HUES64 (cell line): ENCODE measurements at regions not wholly inside any gene's neighbourhood (a gene's known extent, or its start where the extent isn't known, plus 50 kb on each side); places are given as distances from the start of the nearest gene placed in this dataset.

Experiments used
- H3K27ac ChIP-seq: 2 replicates; pipeline ENCODE4 v1.7.0; 2013; ENCODE audit warnings: low read depth, low read length, inconsistent platforms
- H3K27me3 ChIP-seq: 2 replicates; pipeline ENCODE4 v1.6.1; 2013; ENCODE audit warnings: mild to moderate bottlenecking, low read length; ENCODE audit not compliant: insufficient read depth
- H3K36me3 ChIP-seq: 2 replicates; pipeline ENCODE4 v1.6.1; 2013; ENCODE audit warnings: mild to moderate bottlenecking, low read length; ENCODE audit not compliant: insufficient read depth
- H3K4me1 ChIP-seq: 2 replicates; pipeline ENCODE4 v1.6.1; 2013; ENCODE audit warnings: mild to moderate bottlenecking, low read length, moderate library complexity; ENCODE audit not compliant: insufficient read depth
- H3K4me3 ChIP-seq: 2 replicates; pipeline ENCODE4 v1.5.1; 2013; ENCODE audit warnings: mild to moderate bottlenecking, low read length, moderate library complexity
- H3K9ac ChIP-seq: 2 replicates; pipeline ENCODE4 v1.6.1; 2013; ENCODE audit warnings: mild to moderate bottlenecking, low read depth, low read length
- H3K9me3 ChIP-seq: 2 replicates; pipeline ENCODE4 v1.6.1; 2013; ENCODE audit warnings: low read depth, low read length; ENCODE audit not compliant: insufficient read depth
- WGBS: fragments of 150-250, 120-280 bp; methylation state at CpG from one replicate; pipeline ENCODE4 v1.1.7; 2013; ENCODE audit warnings: missing lambda C conversion rate; 5-methylcytosine and 5-hydroxymethylcytosine counted together

DNA sequence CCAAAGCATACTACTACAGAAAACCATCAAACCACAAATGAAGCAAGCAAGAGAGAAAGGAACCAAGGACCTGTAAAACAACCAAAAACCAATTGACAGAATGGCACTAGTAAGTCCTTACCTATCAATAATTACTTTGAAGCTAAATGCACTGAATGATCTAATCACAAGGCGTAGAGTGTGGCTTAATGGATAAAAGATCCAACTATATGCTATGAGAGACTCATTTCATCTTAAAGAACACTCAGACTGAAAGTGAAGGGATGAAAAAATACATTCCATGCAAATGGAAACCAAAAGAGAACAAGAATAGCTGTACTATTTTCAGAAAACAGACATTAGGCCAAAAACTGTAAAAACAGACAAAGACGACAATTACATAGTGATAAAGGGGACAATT lies 70.7 kb downstream of the CRPPA start:
- Histone ChIP-seq H3K36me3 (no peaks in the 10 kb centered on the region), H3K27ac (no peak overlapping the region), H3K4me1 (no peaks in the 10 kb centered on the region), H3K9me3 (no peaks in the 10 kb centered on the region), H3K9ac (no peak overlapping the region), H3K27me3 (no peaks in the 10 kb centered on the region), H3K4me3 (no peak overlapping the region)
- no CpG with 5 or more reads among the region's 2 CpGs for WGBS

DNA sequence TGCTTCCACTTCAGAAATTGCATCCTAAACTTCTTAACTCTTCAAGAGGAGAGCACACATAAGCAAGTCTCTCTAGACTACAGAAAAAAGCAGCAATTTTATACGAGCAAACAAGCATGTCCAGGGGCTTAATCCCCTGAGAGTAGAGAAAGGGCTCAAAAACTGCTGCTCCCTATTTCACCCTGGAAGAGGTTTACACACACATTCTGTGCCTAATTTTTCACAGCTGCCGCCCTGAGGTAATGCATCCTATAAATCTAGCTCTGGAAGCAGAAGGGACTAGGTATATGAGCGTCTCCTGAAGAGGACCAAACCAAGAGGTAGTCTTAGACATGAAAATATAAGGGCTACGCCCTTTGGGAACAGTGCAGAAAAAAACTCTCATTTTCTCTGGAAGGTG lies 73.1 kb downstream of the CRPPA start:
- Histone ChIP-seq H3K36me3 (no peaks in the 10 kb centered on the region), H3K4me1 (no peaks in the 10 kb centered on the region)
- 92% methylated on average over 4 of the region's 4 CpGs for WGBS

DNA sequence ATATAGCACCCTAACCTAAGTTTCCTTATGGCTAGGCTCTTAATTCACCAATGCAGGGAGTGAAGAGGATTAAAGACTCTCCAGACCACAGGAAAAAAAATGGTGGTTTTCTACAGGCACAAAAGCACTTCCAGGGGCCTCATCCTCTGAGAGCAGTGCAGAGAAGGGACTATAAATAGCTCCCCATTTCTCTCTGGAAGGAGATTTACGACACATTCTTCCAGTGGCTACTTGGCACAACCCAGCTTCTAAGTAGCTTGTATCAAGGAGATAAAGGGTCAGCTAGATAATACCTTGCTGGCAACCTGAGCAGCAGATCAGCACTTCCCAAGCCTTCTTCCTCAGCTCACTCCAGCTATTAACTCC lies 73.5 kb downstream of the CRPPA start:
- H3K9me3 ChIP-seq, result peaks cover 10% of the 10 kb centered on the region
- H3K27me3 ChIP-seq, result no peaks in the 10 kb centered on the region
- no peak overlapping the region for H3K9ac ChIP-seq
- WGBS, result 82% methylated on average over 1 of the region's 1 CpG
- no peaks in the 10 kb centered on the region for H3K36me3 ChIP-seq
- no peaks in the 10 kb centered on the region for H3K4me1 ChIP-seq
- no peak overlapping the region for H3K4me3 ChIP-seq
- H3K27ac ChIP-seq, result no peak overlapping the region

More for the DNA sequence above, 73.1 kb downstream of the CRPPA start:
- Histone ChIP-seq H3K4me3 (no peak overlapping the region), H3K9ac (no peak overlapping the region), H3K27me3 (no peaks in the 10 kb centered on the region), H3K9me3 (peaks cover 10% of the 10 kb centered on the region), H3K27ac (no peak overlapping the region)

DNA sequence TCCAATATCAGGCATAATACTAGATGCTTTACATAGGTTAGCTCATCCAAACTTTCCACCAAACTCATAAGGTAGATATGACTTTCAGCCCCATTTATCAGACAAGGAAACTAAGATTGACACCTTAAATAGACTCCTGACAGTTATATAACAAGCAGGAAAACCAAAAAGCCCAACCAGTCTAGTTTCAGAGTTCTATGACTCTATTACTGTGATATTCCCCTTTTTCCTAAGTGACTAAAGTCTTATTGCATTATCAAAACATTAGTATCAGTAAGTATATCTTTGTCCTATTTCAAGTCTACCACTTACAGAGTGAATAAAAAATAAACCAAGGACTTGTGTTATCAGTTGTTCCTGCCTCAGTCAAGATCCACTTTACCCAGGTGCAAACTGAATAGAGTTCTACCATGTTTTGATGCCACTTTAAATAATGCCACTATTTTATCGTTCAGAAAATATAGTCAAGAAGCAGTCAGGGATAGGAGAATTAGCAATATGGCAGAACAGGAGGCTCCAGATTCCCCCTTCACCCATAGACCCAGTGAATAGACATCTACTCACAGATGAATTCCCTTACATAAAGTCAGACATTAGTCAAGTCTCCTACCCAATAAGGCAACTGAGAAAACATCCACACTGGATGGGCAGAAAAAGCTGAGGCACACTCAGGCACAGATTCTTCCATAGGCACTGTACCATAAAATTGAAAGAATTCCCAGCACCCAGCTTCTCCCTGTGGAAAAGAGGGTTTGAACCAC lies 74.1 kb downstream of the CRPPA start:
- H3K36me3 ChIP-seq, result no peaks in the 10 kb centered on the region
- no peaks in the 10 kb centered on the region for H3K27me3 ChIP-seq
- no peaks in the 10 kb centered on the region for H3K4me1 ChIP-seq
- no peak overlapping the region for H3K9ac ChIP-seq
- H3K4me3 ChIP-seq, result no peak overlapping the region
- H3K9me3 ChIP-seq, result peaks cover 10% of the 10 kb centered on the region
- H3K27ac ChIP-seq, result no peak overlapping the region
- 100% methylated on average over 1 of the region's 1 CpG for WGBS

DNA sequence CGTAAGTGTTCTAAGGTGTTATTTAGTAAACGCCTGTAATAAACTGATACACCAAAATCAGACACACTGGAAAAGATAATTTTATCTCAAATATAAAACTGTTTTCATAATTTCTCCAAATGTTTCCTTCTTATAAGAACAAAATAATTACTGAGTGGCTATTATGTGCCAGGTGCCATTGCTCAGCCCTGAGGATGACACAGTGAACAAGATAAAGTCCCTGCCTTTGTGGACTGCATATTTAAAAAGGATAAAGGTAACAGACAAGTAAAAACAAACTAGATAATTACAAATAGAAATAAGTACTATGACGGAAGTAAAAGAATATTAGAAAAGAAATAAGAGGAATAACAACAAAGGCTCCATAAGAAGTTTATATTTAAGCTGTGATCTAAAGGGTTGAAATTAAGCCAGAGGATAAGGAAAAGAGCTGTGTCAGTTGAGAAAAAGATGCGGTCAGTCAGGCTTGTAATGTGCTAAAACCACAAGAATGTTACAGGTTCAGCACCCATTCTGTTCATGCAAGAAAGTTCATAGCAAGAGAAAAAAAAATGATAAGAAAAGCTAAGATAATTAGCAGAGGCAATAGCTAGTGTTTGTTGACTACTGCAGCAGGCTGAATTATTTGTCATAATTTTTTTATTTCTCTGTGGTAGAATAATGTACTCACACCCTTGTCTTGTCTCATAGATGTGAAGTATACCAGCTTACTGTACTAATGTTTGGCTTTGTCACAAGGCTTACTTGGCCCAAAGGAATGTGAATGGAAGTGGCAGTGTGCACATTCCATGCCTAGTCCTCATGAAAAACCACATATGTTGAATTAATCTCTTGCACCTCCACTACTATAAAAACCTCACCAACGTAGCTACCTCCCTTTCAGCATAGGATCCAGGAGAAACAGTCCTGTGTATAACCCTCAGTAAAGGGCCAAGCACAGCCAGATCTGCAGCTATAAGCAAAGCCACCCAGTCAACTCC lies 75.1 kb downstream of the CRPPA start:
- no peaks in the 10 kb centered on the region for H3K4me1 ChIP-seq
- no peak overlapping the region for H3K27ac ChIP-seq
- H3K27me3 ChIP-seq, result no peaks in the 10 kb centered on the region
- H3K36me3 ChIP-seq, result no peaks in the 10 kb centered on the region
- H3K9me3 ChIP-seq, result peaks cover 10% of the 10 kb centered on the region
- no peak overlapping the region for H3K4me3 ChIP-seq
- H3K9ac ChIP-seq, result no peak overlapping the region
- WGBS, result 90% methylated on average over 4 of the region's 5 CpGs

DNA sequence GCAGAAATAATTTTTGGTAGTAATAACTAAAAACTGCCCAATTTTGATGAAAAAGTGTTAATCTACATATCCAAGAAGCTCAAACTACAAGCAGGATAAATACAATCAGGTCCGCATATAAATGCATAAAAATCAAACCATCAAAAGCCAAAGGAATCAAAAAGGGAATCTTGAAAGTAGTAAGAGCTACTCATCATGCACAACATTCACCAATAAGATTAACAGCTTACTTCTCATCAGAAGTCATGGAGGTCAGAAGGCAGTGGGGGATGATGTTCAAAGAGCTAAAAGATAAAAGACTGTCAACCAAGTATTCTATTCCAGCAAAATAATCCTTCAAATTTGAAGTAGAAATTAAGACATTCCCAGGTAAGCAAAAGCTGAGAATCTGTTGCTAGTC lies 76.4 kb downstream of the CRPPA start:
- H3K27me3 ChIP-seq, result no peaks in the 10 kb centered on the region
- H3K4me1 ChIP-seq, result no peaks in the 10 kb centered on the region
- H3K9me3 ChIP-seq, result peaks cover 10% of the 10 kb centered on the region
- H3K27ac ChIP-seq, result no peak overlapping the region
- no peaks in the 10 kb centered on the region for H3K36me3 ChIP-seq
- no peak overlapping the region for H3K4me3 ChIP-seq
- H3K9ac ChIP-seq, result no peak overlapping the region
- 67% methylated on average over 1 of the region's 1 CpG for WGBS

DNA sequence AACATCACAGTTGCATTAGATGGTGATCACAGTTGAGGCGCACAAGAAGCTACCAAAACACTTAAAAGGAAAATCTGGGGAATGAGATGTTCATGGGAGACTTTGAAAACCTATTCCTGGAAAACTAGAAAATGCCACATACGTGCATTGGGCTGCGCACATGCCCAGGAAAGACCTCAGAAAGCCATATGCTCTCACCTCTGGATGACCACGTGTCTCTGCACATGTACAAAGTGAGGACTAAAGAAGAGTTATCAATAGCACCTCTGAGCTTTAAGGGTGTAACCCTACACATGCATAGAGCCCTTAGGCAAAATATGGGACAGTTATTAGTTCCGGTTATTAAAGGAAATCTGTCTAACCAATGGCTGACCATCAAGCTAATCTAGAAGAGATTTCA lies 77.7 kb downstream of the CRPPA start:
- H3K27ac ChIP-seq, result no peak overlapping the region
- H3K4me3 ChIP-seq, result no peak overlapping the region
- H3K9ac ChIP-seq, result no peak overlapping the region
- no peaks in the 10 kb centered on the region for H3K36me3 ChIP-seq
- no peaks in the 10 kb centered on the region for H3K27me3 ChIP-seq
- peaks cover 10% of the 10 kb centered on the region for H3K9me3 ChIP-seq
- WGBS, result 87% methylated on average over 4 of the region's 5 CpGs
- H3K4me1 ChIP-seq, result no peaks in the 10 kb centered on the region

DNA sequence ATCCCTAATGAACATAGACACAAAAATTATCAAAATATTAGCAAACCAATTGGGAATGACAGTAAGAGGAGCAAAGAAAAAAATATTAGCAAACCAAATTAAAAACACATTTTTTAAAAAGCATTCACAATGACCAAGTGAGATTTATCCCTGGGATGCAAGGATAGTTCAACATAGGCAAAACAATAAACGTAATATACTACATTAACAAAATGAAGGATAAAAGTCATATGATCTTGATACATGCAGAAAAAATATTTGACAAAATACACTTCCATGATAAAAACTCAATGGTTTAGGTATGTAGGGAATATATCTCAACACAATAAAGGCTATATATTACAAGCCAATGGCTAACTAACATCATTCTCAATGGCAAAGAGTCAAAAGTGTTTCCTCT lies 83.3 kb downstream of the CRPPA start:
- no peak overlapping the region for H3K4me3 ChIP-seq
- H3K4me1 ChIP-seq, result no peaks in the 10 kb centered on the region
- no peak overlapping the region for H3K27ac ChIP-seq
- no peaks in the 10 kb centered on the region for H3K9me3 ChIP-seq
- WGBS, result no CpG with 5 or more reads among the region's 1 CpG
- H3K27me3 ChIP-seq, result no peaks in the 10 kb centered on the region
- H3K36me3 ChIP-seq, result no peaks in the 10 kb centered on the region
- H3K9ac ChIP-seq, result no peak overlapping the region

DNA sequence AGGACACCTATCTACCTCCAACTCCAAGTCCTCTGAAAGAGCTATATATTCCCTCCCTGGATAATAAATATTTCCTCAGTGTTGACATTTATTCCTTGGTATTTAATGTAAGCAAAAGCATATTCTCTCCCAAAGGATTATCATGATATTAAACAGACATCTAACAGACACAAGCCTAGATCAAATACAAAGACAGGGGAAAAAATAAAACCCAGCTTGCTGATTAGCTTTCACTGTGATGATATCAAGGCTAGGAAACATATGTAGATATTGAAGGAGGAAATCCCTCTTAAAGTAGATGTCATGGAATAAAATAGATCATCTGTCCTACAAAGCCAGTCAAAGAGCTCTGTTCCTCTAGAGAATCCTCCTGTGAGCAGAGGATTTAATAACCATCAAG lies 95.2 kb downstream of the CRPPA start:
- no peak overlapping the region for H3K4me3 ChIP-seq
- H3K9ac ChIP-seq, result no peak overlapping the region
- H3K27me3 ChIP-seq, result no peaks in the 10 kb centered on the region
- H3K9me3 ChIP-seq, result no peaks in the 10 kb centered on the region
- no peaks in the 10 kb centered on the region for H3K4me1 ChIP-seq
- no peak overlapping the region for H3K27ac ChIP-seq
- H3K36me3 ChIP-seq, result no peaks in the 10 kb centered on the region

DNA sequence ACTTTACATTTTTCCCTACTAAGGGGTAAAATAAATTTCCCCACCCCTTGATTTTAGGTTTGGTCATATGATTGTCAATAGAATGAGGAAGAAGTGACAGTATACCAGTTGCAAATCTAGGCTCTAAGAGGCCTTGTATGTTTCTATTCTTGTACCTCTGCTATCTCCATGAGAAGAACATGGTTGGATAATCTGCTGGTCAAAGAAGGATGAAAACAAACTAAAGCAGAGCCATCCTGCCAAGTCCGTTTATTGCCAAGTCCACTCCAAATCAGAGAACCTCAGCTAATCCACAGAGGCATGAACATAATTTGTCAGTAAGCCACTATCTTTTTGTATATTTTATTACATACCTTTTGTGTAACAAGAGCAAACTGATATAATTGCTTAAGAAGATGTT lies 98.0 kb downstream of the CRPPA start:
- Histone ChIP-seq H3K9me3 (no peaks in the 10 kb centered on the region), H3K27me3 (no peaks in the 10 kb centered on the region), H3K9ac (no peak overlapping the region), H3K4me1 (no peaks in the 10 kb centered on the region), H3K27ac (no peak overlapping the region), H3K36me3 (no peaks in the 10 kb centered on the region), H3K4me3 (no peak overlapping the region)
- WGBS, result 88% methylated on average over 1 of the region's 1 CpG

DNA sequence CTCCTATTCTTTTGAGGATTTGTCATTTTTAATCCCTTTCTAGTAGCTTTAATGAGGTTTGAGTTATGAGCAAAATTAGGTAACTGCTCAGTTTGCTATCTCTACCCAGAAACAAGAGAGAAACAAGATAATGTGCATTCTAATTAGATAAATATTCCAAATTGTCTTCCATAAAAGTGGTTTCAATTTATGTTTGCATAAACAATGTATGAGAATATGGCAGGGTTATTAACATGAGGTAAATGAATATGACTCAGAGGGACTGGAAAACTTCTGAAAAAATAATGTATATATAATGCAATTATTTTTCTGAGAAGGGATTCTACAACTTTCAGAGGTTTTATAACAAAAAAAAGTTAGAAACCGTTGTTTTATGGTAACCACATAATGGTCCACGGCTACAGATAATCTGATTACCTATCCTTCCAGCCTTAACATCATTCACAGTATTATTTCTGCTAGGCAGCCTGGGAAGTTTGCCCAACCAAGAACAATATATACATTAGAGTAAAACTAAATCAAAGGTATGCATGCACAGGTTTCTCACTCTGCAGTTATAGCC lies 101.2 kb downstream of the CRPPA start:
- no peak overlapping the region for H3K27ac ChIP-seq
- H3K36me3 ChIP-seq, result no peaks in the 10 kb centered on the region
- H3K4me1 ChIP-seq, result no peaks in the 10 kb centered on the region
- 100% methylated on average over 2 of the region's 2 CpGs for WGBS
- H3K9ac ChIP-seq, result no peak overlapping the region
- no peaks in the 10 kb centered on the region for H3K27me3 ChIP-seq
- no peaks in the 10 kb centered on the region for H3K9me3 ChIP-seq
- H3K4me3 ChIP-seq, result no peak overlapping the region
